ENCODE measurements at regions not wholly inside any gene's neighbourhood (a gene's known extent, or its start where the extent isn't known, plus 50 kb on each side); places are given as distances from the start of the nearest gene placed in this dataset.
"Not testable (repeated sequence)": the region's sequence is repeated elsewhere in the genome, so short reads cannot be mapped to it uniquely, and the experiment has no call there.

DNA sequence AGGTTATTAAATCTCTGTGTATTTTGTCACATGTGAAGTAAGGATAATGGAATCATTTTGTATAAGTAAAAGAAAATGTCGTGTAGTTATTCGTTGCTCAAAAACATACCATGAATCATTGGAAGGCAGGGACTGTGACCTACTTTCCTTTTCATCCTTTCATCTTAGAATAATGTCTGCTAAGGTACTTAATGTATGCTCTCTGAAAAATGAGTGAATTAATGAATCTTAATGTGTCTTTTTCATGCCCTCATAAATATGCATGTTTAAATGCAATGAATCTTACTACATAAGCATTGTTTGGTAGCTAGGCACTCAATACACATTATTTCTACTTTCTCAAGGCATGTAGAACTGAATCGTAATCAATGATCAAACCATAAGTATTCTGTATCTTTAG is 343.9 kb downstream of the MAGEB5 start:
- CTCF ChIA-PET = no interaction called here
- peak overlapping the region; percentile 18; the same call in 1 of the 2 replicates for H3K4me3 ChIP-seq (ENCODE audit: low read length)
- no TSS peak for BruUV-seq (replicated peaks)

DNA sequence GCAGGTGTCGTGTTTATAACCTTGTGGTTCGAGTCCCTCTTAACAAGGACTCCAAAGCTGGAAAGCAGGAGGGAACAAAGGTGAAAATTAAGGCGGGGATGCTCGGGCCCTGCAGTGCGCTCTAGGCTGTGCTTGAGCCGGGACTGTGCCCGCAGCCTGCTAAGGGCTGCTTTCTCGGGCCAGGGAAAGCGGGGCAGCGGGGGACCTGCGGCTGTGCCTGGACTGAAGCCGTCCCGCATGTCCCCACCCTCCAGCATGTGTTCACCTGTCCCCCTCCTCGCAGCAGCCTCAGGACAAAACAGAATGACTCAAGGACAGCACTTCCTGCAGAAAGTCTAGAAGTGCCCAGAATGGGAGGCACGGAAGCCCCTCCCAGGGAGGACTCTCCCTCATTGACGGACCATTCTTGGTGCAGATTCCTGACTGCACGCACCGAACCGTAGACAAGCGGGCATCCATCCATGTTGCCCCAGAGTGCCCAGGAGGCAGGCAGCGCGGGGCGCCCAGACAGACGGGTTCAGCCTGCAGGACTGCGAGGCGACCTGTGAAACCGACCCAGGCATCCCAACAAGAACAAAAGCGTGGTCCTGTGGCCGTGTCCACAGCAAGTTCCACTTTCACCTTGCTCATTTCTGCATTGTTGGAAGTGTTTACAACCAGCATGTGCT is 342.9 kb downstream of the MAGEB5 start:
- Histone ChIP-seq H3K4me3 (ENCODE audit: low read length) (no peak overlapping the region), H3K9me3 (ENCODE audit: low read length) (no peaks in the 10 kb centered on the region; the same call in 1 of the 2 replicates), H3K4me2 (ENCODE audit: low read length) (no peak overlapping the region), H2AFZ (ENCODE audit: low read length) (no peak overlapping the region), H3K9ac (ENCODE audit: low read length) (no peak overlapping the region), H3K36me3 (ENCODE audit: low read depth, low read length) (no peaks in the 10 kb centered on the region), H3K27ac (ENCODE audit: low read length) (no peak overlapping the region), H4K20me1 (ENCODE audit: low read length) (no peaks in the 10 kb centered on the region), H3F3A (ENCODE audit: low read length, unreplicated experiment) (no peaks in the 10 kb centered on the region), H3K4me1 (ENCODE audit: insufficient read depth, low read length) (no peaks in the 10 kb centered on the region), H3K79me2 (ENCODE audit: low read length) (no peaks in the 10 kb centered on the region), H3K9me2 (replicated peaks; ENCODE audit: low read length) (no peaks in the 10 kb centered on the region), H3K27me3 (ENCODE audit: low read length) (no peaks in the 10 kb centered on the region)
- no peak for ATAC-seq
- CTCF ChIA-PET = no interaction called here
- POLR2A ChIA-PET (ENCODE audit: unreplicated experiment) = no interaction called here
- BruUV-seq (replicated peaks) = no TSS peak
- DNase-seq = no peak
- intact Hi-C loops (cut with micrococcal nuclease) = no loop called here
- TF ChIP-seq EZH2 (IDR thresholded peaks at IDR 0.05; ENCODE audit: low read length, unreplicated experiment) (no peak), EZH2phosphoT487 (IDR thresholded peaks at IDR 0.05; ENCODE audit: borderline replicate concordance, low read length) (no peak)
- TF ChIP-seq, protein P1, sequence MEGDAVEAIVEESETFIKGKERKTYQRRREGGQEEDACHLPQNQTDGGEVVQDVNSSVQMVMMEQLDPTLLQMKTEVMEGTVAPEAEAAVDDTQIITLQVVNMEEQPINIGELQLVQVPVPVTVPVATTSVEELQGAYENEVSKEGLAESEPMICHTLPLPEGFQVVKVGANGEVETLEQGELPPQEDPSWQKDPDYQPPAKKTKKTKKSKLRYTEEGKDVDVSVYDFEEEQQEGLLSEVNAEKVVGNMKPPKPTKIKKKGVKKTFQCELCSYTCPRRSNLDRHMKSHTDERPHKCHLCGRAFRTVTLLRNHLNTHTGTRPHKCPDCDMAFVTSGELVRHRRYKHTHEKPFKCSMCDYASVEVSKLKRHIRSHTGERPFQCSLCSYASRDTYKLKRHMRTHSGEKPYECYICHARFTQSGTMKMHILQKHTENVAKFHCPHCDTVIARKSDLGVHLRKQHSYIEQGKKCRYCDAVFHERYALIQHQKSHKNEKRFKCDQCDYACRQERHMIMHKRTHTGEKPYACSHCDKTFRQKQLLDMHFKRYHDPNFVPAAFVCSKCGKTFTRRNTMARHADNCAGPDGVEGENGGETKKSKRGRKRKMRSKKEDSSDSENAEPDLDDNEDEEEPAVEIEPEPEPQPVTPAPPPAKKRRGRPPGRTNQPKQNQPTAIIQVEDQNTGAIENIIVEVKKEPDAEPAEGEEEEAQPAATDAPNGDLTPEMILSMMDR (conservative IDR thresholded peaks at IDR 0.05; ENCODE audit: low read depth, low read length) = no peak

More for the DNA sequence above, 343.9 kb downstream of the MAGEB5 start:
- H3K79me2 ChIP-seq (ENCODE audit: low read length) = no peaks in the 10 kb centered on the region
- no peaks in the 10 kb centered on the region for H3K9me2 ChIP-seq (replicated peaks; ENCODE audit: low read length)
- no peak overlapping the region for H3K27ac ChIP-seq (ENCODE audit: low read length)
- DNase-seq = no peak
- H3K36me3 ChIP-seq (ENCODE audit: low read depth, low read length) = no peaks in the 10 kb centered on the region
- POLR2A ChIA-PET (ENCODE audit: unreplicated experiment) = no interaction called here
- no peak overlapping the region for H2AFZ ChIP-seq (ENCODE audit: low read length)
- H3K27me3 ChIP-seq (ENCODE audit: low read length) = no peaks in the 10 kb centered on the region
- no peaks in the 10 kb centered on the region for H3F3A ChIP-seq (ENCODE audit: low read length, unreplicated experiment)
- no peaks in the 10 kb centered on the region for H3K4me1 ChIP-seq (ENCODE audit: insufficient read depth, low read length)
- H3K9me3 ChIP-seq (ENCODE audit: low read length) = no peaks in the 10 kb centered on the region; the same call in 1 of the 2 replicates
- no peaks in the 10 kb centered on the region for H4K20me1 ChIP-seq (ENCODE audit: low read length)
- H3K4me2 ChIP-seq (ENCODE audit: low read length) = no peak overlapping the region
- TF ChIP-seq EZH2phosphoT487 (IDR thresholded peaks at IDR 0.05; ENCODE audit: borderline replicate concordance, low read length) (no peak), EZH2 (IDR thresholded peaks at IDR 0.05; ENCODE audit: low read length, unreplicated experiment) (no peak)
- TF ChIP-seq, protein P1 (conservative IDR thresholded peaks at IDR 0.05; ENCODE audit: low read depth, low read length) = no peak
- no peak for ATAC-seq
- no peak overlapping the region for H3K9ac ChIP-seq (ENCODE audit: low read length)
- intact Hi-C loops (cut with micrococcal nuclease) = no loop called here

DNA sequence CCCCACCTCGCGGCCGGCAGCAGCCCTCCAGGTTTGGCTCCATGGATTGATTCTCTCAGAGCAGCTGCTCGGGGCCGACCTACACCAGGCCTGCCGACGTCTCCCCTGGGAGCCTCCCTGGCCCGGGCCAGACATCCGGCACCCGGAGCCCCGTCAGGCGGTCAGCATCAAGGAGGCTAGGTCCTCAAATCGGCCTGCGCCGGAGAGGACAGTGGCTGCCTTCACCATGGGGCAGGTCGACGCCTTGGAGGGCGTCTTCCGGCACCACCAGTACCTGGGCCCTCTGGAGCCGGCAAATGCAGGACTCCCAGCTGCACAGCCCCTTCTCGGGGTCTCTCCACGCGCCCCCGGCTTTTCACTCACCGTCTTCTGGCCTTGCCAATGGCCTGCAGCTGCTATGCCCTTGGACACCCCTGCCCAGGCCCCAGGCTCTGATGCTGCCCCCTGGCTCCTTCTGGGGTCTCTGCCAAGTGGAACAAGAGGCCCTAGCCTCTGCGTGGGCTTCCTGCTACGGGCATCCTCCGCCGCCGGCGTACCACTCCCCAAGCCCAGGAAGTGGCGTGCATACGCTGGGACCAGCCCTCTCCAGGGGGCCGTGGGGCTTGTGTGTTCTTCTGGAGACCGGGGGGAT is 341.8 kb downstream of the MAGEB5 start:
- ChIA-PET CTCF (no interaction called here), POLR2A (ENCODE audit: unreplicated experiment) (no interaction called here)
- Histone ChIP-seq H3K36me3 (ENCODE audit: low read depth, low read length) (no peaks in the 10 kb centered on the region), H3K27ac (ENCODE audit: low read length) (no peak overlapping the region), H3K9me2 (replicated peaks; ENCODE audit: low read length) (no peaks in the 10 kb centered on the region), H2AFZ (ENCODE audit: low read length) (no peak overlapping the region), H3K4me3 (ENCODE audit: low read length) (no peak overlapping the region), H3K4me2 (ENCODE audit: low read length) (no peak overlapping the region), H3K9ac (ENCODE audit: low read length) (no peak overlapping the region), H3K79me2 (ENCODE audit: low read length) (no peaks in the 10 kb centered on the region), H3K27me3 (ENCODE audit: low read length) (no peaks in the 10 kb centered on the region), H4K20me1 (ENCODE audit: low read length) (no peaks in the 10 kb centered on the region), H3F3A (ENCODE audit: low read length, unreplicated experiment) (no peaks in the 10 kb centered on the region), H3K9me3 (ENCODE audit: low read length) (no peaks in the 10 kb centered on the region; the same call in 1 of the 2 replicates), H3K4me1 (ENCODE audit: insufficient read depth, low read length) (no peaks in the 10 kb centered on the region)
- TF ChIP-seq EZH2 (IDR thresholded peaks at IDR 0.05; ENCODE audit: low read length, unreplicated experiment) = no peak
- no peak for TF ChIP-seq EZH2phosphoT487 (IDR thresholded peaks at IDR 0.05; ENCODE audit: borderline replicate concordance, low read length)
- TF ChIP-seq, protein P1 (conservative IDR thresholded peaks at IDR 0.05; ENCODE audit: low read depth, low read length) = no peak
- intact Hi-C loops (cut with micrococcal nuclease) = no loop called here
- DNase-seq (no peak), ATAC-seq (no peak)
- BruUV-seq (replicated peaks) = no TSS peak

DNA sequence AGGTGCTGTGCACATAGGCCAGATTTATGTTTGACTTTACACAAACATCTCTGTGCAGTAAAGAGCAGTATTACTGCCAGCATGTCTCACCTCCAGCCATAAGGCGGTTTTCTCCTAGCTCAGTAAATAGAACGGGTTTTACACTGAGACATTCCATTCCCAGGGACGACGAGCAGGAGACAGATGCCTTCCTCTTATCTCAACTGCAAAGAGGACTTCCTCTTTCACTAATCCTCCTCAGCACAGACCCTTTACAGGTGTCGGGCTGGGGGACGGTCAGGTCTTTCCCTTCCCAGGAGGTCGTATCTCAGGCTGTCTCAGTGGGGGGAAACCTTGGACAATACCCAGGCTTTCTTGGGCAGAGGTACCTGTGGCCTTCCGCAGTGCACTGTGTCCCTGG is 309.8 kb downstream of the MAGEB5 start:
- H3K4me1 ChIP-seq (ENCODE audit: insufficient read depth, low read length); POLR2A ChIA-PET (ENCODE audit: unreplicated experiment); H3K79me2 ChIP-seq (ENCODE audit: low read length); CTCF ChIA-PET; H3K9me3 ChIP-seq (ENCODE audit: low read length); H3K9ac ChIP-seq (ENCODE audit: low read length); DNase-seq; H3K9me2 ChIP-seq (replicated peaks; ENCODE audit: low read length); ATAC-seq; H2AFZ ChIP-seq (ENCODE audit: low read length); H3K4me3 ChIP-seq (ENCODE audit: low read length); BruUV-seq (replicated peaks); H3K27ac ChIP-seq (ENCODE audit: low read length); H3F3A ChIP-seq (ENCODE audit: low read length, unreplicated experiment); H4K20me1 ChIP-seq (ENCODE audit: low read length); H3K36me3 ChIP-seq (ENCODE audit: low read depth, low read length); H3K4me2 ChIP-seq (ENCODE audit: low read length); H3K27me3 ChIP-seq (ENCODE audit: low read length); intact Hi-C loops (cut with micrococcal nuclease): not testable (repeated sequence)

Data from PC-3 (cell line).